ENCODE measurements at regions not wholly inside any gene's neighbourhood (a gene's known extent, or its start where the extent isn't known, plus 50 kb on each side); places are given as distances from the start of the nearest gene placed in this dataset.
"Not testable (repeated sequence)": the region's sequence is repeated elsewhere in the genome, so short reads cannot be mapped to it uniquely, and the experiment has no call there.

- DNase-seq: no peak
- Histone ChIP-seq H3K4me3 (ENCODE audit: low read length in 2 of 2) (no peak overlapping the region), H3K36me3 (ENCODE audit: control insufficient read depth in 1 of 2, insufficient read depth in 2 of 2, low read length in 1 of 2) (no peaks in the 10 kb centered on the region), H3K4me1 (ENCODE audit: control insufficient read depth in 1 of 2, insufficient read depth in 2 of 2, low read length in 2 of 2) (no peaks in the 10 kb centered on the region), H3K27me3 (ENCODE audit: control insufficient read depth in 1 of 2, insufficient read depth in 2 of 2, low read length in 1 of 2) (no peaks in the 10 kb centered on the region), H3K27ac (ENCODE audit: low read depth in 1 of 2, low read length in 2 of 2) (no peak overlapping the region), H3K9me3 (ENCODE audit: control insufficient read depth, low read length) (no peaks in the 10 kb centered on the region)
- WGBS, 2 donors: 69 to 86% methylated on average over 2 of the region's 2 CpGs
- no peak for ATAC-seq (ENCODE audit: low FRiP score)
- intact Hi-C loops (cut with DNase I): no loop called here
These were observed 72.0 kb upstream of the RHOBTB1 start for GRCh38 chr10:61016007-61016406.

GRCh38 chr10:61010863-61011262, 66.9 kb upstream of the RHOBTB1 start:
- ATAC-seq (ENCODE audit: low FRiP score): no peak
- WGBS, 2 donors: 92 to 95% methylated on average over 1 of the region's 1 CpG
- intact Hi-C loops (cut with DNase I): no loop called here

GRCh38 chr10:61003069-61003468, 59.1 kb upstream of the RHOBTB1 start:
- H3K4me1 ChIP-seq (ENCODE audit: control insufficient read depth in 1 of 2, insufficient read depth in 2 of 2, low read length in 2 of 2); intact Hi-C loops (cut with DNase I); DNase-seq; H3K27ac ChIP-seq (ENCODE audit: low read depth in 1 of 2, low read length in 2 of 2); H3K9me3 ChIP-seq (ENCODE audit: control insufficient read depth, low read length); ATAC-seq (ENCODE audit: low FRiP score); H3K4me3 ChIP-seq (ENCODE audit: low read length in 2 of 2); H3K36me3 ChIP-seq (ENCODE audit: control insufficient read depth in 1 of 2, insufficient read depth in 2 of 2, low read length in 1 of 2); H3K27me3 ChIP-seq (ENCODE audit: control insufficient read depth in 1 of 2, insufficient read depth in 2 of 2, low read length in 1 of 2): not testable (repeated sequence)
- 96 to 97% methylated on average over 3 of the region's 3 CpGs for WGBS, 2 donors

More at GRCh38 chr10:61010863-61011262, 66.9 kb upstream of the RHOBTB1 start:
- Histone ChIP-seq H3K36me3 (ENCODE audit: control insufficient read depth in 1 of 2, insufficient read depth in 2 of 2, low read length in 1 of 2) (no peaks in the 10 kb centered on the region), H3K4me3 (ENCODE audit: low read length in 2 of 2) (no peak overlapping the region), H3K27me3 (ENCODE audit: control insufficient read depth in 1 of 2, insufficient read depth in 2 of 2, low read length in 1 of 2) (no peaks in the 10 kb centered on the region), H3K27ac (ENCODE audit: low read depth in 1 of 2, low read length in 2 of 2) (no peak overlapping the region), H3K9me3 (ENCODE audit: control insufficient read depth, low read length) (no peaks in the 10 kb centered on the region), H3K4me1 (ENCODE audit: control insufficient read depth in 1 of 2, insufficient read depth in 2 of 2, low read length in 2 of 2) (no peaks in the 10 kb centered on the region)
- DNase-seq: no peak

GRCh38 chr10:61001731-61002122, 57.7 kb upstream of the RHOBTB1 start:
- no peaks in the 10 kb centered on the region for H3K4me1 ChIP-seq (ENCODE audit: control insufficient read depth in 1 of 2, insufficient read depth in 2 of 2, low read length in 2 of 2)
- 34 to 35% methylated on average over 18 of the region's 18 CpGs for WGBS, 2 donors
- peak overlapping the region in 1 of 2 donors; percentile 46 for H3K4me3 ChIP-seq (ENCODE audit: low read length in 2 of 2)
- ATAC-seq (ENCODE audit: low FRiP score): no peak
- H3K36me3 ChIP-seq (ENCODE audit: control insufficient read depth in 1 of 2, insufficient read depth in 2 of 2, low read length in 1 of 2): no peaks in the 10 kb centered on the region
- no peak overlapping the region for H3K27ac ChIP-seq (ENCODE audit: low read depth in 1 of 2, low read length in 2 of 2)
- H3K27me3 ChIP-seq (ENCODE audit: control insufficient read depth in 1 of 2, insufficient read depth in 2 of 2, low read length in 1 of 2): peaks cover 0 to 2% of the 10 kb centered on the region in 2 donors
- intact Hi-C loops (cut with DNase I): no loop called here
- H3K9me3 ChIP-seq (ENCODE audit: control insufficient read depth, low read length): no peaks in the 10 kb centered on the region
- DNase-seq: no peak

- peak; percentile 26 for ATAC-seq (ENCODE audit: low FRiP score)
- peaks cover 0 to 2% of the 10 kb centered on the region in 2 donors for H3K27me3 ChIP-seq (ENCODE audit: control insufficient read depth in 1 of 2, insufficient read depth in 2 of 2, low read length in 1 of 2)
- H3K36me3 ChIP-seq (ENCODE audit: control insufficient read depth in 1 of 2, insufficient read depth in 2 of 2, low read length in 1 of 2): no peaks in the 10 kb centered on the region
- intact Hi-C loops (cut with DNase I): no loop called here
- peak overlapping the region; percentile 10 to 46 for H3K4me3 ChIP-seq (ENCODE audit: low read length in 2 of 2)
- no peaks in the 10 kb centered on the region for H3K4me1 ChIP-seq (ENCODE audit: control insufficient read depth in 1 of 2, insufficient read depth in 2 of 2, low read length in 2 of 2)
- no peak overlapping the region for H3K27ac ChIP-seq (ENCODE audit: low read depth in 1 of 2, low read length in 2 of 2)
- H3K9me3 ChIP-seq (ENCODE audit: control insufficient read depth, low read length): no peaks in the 10 kb centered on the region
- peak in 1 of 2 donors; percentile 74 for DNase-seq
- WGBS, 2 donors: 2% methylated on average over 62 to 78 of the region's 78 CpGs
These were observed 57.1 kb upstream of the RHOBTB1 start for GRCh38 chr10:61000769-61001730.

GRCh38 chr10:60998932-60999331, 54.9 kb upstream of the RHOBTB1 start:
- H3K36me3 ChIP-seq (ENCODE audit: control insufficient read depth in 1 of 2, insufficient read depth in 2 of 2, low read length in 1 of 2): no peaks in the 10 kb centered on the region
- peaks cover 0 to 2% of the 10 kb centered on the region in 2 donors for H3K27me3 ChIP-seq (ENCODE audit: control insufficient read depth in 1 of 2, insufficient read depth in 2 of 2, low read length in 1 of 2)
- no peaks in the 10 kb centered on the region for H3K4me1 ChIP-seq (ENCODE audit: control insufficient read depth in 1 of 2, insufficient read depth in 2 of 2, low read length in 2 of 2)
- no peak overlapping the region for H3K27ac ChIP-seq (ENCODE audit: low read depth in 1 of 2, low read length in 2 of 2)
- H3K4me3 ChIP-seq (ENCODE audit: low read length in 2 of 2): no peak overlapping the region
- DNase-seq (no peak), ATAC-seq (ENCODE audit: low FRiP score) (no peak)
- no peaks in the 10 kb centered on the region for H3K9me3 ChIP-seq (ENCODE audit: control insufficient read depth, low read length)
- 77 to 91% methylated on average over 4 of the region's 4 CpGs for WGBS, 2 donors
- intact Hi-C loops (cut with DNase I): no loop called here

- no peak for DNase-seq
- no peaks in the 10 kb centered on the region for H3K27me3 ChIP-seq (ENCODE audit: control insufficient read depth in 1 of 2, insufficient read depth in 2 of 2, low read length in 1 of 2)
- ATAC-seq (ENCODE audit: low FRiP score): no peak
- H3K27ac ChIP-seq (ENCODE audit: low read depth in 1 of 2, low read length in 2 of 2): no peak overlapping the region
- no peaks in the 10 kb centered on the region for H3K36me3 ChIP-seq (ENCODE audit: control insufficient read depth in 1 of 2, insufficient read depth in 2 of 2, low read length in 1 of 2)
- intact Hi-C loops (cut with DNase I): no loop called here
- peaks cover 2% of the 10 kb centered on the region for H3K9me3 ChIP-seq (ENCODE audit: control insufficient read depth, low read length)
- WGBS, 2 donors: 86 to 92% methylated on average over 2 of the region's 2 CpGs
- H3K4me3 ChIP-seq (ENCODE audit: low read length in 2 of 2): no peak overlapping the region
- no peaks in the 10 kb centered on the region for H3K4me1 ChIP-seq (ENCODE audit: control insufficient read depth in 1 of 2, insufficient read depth in 2 of 2, low read length in 2 of 2)
These were observed 50.1 kb upstream of the RHOBTB1 start for GRCh38 chr10:60994128-60994527.
